ENCODE measurements at regions not wholly inside any gene's neighbourhood (a gene's known extent, or its start where the extent isn't known, plus 50 kb on each side); places are given as distances from the start of the nearest gene placed in this dataset.
A peak's percentile ranks its signal among the peaks of the same experiment; 100 is the strongest.

GRCh38 chr16:86632206-86632605 lies 53.9 kb downstream of the FOXL1 start:
- Histone ChIP-seq H3K27ac (ENCODE audit: low read length, poor library complexity, severe bottlenecking) (no peak overlapping the region), H3K79me1 (replicated peaks; ENCODE audit: low read length, poor library complexity, severe bottlenecking) (no peaks in the 10 kb centered on the region), H3K4me2 (ENCODE audit: low read length, poor library complexity, severe bottlenecking) (no peak overlapping the region), H2BK15ac (ENCODE audit: low read depth, poor library complexity, severe bottlenecking) (no peak overlapping the region), H3K18ac (ENCODE audit: low read depth in 1 of 2, low read length in 2 of 2) (peak overlapping the region in 1 of 2 experiments; percentile 35), H3K4ac (ENCODE audit: low read depth in 1 of 2, low read length in 2 of 2) (no peak overlapping the region), H2BK5ac (ENCODE audit: low read depth, low read length, poor library complexity, severe bottlenecking) (no peak overlapping the region), H2BK120ac (ENCODE audit: low read depth, low read length) (no peak overlapping the region), H4K91ac (ENCODE audit: low read length) (no peak overlapping the region), H3K4me1 (ENCODE audit: control insufficient read depth, insufficient read depth, low read depth, low read length) (peaks cover 7% of the 10 kb centered on the region), H3K27me3 (ENCODE audit: control insufficient read depth in 1 of 2, insufficient read depth in 1 of 2, low read length in 2 of 2) (peaks cover 0 to 5% of the 10 kb centered on the region in 2 experiments), H3K9ac (ENCODE audit: low read length) (no peak overlapping the region), H2AFZ (ENCODE audit: low read depth, low read length) (no peak overlapping the region), H2BK12ac (ENCODE audit: low read length in 2 of 2) (no peak overlapping the region), H3K14ac (ENCODE audit: low read length in 2 of 2) (no peak overlapping the region), H4K8ac (ENCODE audit: low read length) (no peak overlapping the region), H3K9me3 (ENCODE audit: control insufficient read depth, low read length) (no peaks in the 10 kb centered on the region), H3K4me3 (ENCODE audit: insufficient read depth in 1 of 2, low read depth in 1 of 2, low read length in 2 of 2) (no peak overlapping the region), H2AK5ac (ENCODE audit: low read length, severe bottlenecking) (no peak overlapping the region), H3K23ac (ENCODE audit: low read length in 2 of 2) (no peak overlapping the region), H3K36me3 (ENCODE audit: control insufficient read depth in 1 of 2, insufficient read depth in 2 of 2, low read depth in 1 of 2, low read length in 2 of 2) (no peaks in the 10 kb centered on the region)
- 96% methylated on average over 16 of the region's 16 CpGs for WGBS
- no peak for DNase-seq

GRCh38 chr16:86632944-86633343 lies 54.6 kb downstream of the FOXL1 start:
- Histone ChIP-seq H2BK5ac (ENCODE audit: low read depth, low read length, poor library complexity, severe bottlenecking) (no peak overlapping the region), H4K91ac (ENCODE audit: low read length) (no peak overlapping the region), H3K23ac (ENCODE audit: low read length in 2 of 2) (no peak overlapping the region), H3K79me1 (replicated peaks; ENCODE audit: low read length, poor library complexity, severe bottlenecking) (no peaks in the 10 kb centered on the region), H3K14ac (ENCODE audit: low read length in 2 of 2) (no peak overlapping the region), H2AK5ac (ENCODE audit: low read length, severe bottlenecking) (no peak overlapping the region), H3K4me1 (ENCODE audit: control insufficient read depth, insufficient read depth, low read depth, low read length) (peaks cover 7% of the 10 kb centered on the region), H3K9me3 (ENCODE audit: control insufficient read depth, low read length) (no peaks in the 10 kb centered on the region), H3K27me3 (ENCODE audit: control insufficient read depth in 1 of 2, insufficient read depth in 1 of 2, low read length in 2 of 2) (peaks cover 0 to 12% of the 10 kb centered on the region in 2 experiments), H4K8ac (ENCODE audit: low read length) (no peak overlapping the region), H2BK120ac (ENCODE audit: low read depth, low read length) (no peak overlapping the region), H3K4me2 (ENCODE audit: low read length, poor library complexity, severe bottlenecking) (no peak overlapping the region), H3K18ac (ENCODE audit: low read depth in 1 of 2, low read length in 2 of 2) (no peak overlapping the region), H3K4ac (ENCODE audit: low read depth in 1 of 2, low read length in 2 of 2) (no peak overlapping the region), H3K9ac (ENCODE audit: low read length) (no peak overlapping the region), H3K4me3 (ENCODE audit: insufficient read depth in 1 of 2, low read depth in 1 of 2, low read length in 2 of 2) (no peak overlapping the region), H3K27ac (ENCODE audit: low read length, poor library complexity, severe bottlenecking) (no peak overlapping the region), H2BK12ac (ENCODE audit: low read length in 2 of 2) (no peak overlapping the region), H3K36me3 (ENCODE audit: control insufficient read depth in 1 of 2, insufficient read depth in 2 of 2, low read depth in 1 of 2, low read length in 2 of 2) (no peaks in the 10 kb centered on the region), H2BK15ac (ENCODE audit: low read depth, poor library complexity, severe bottlenecking) (no peak overlapping the region), H2AFZ (ENCODE audit: low read depth, low read length) (no peak overlapping the region)
- DNase-seq: no peak
- WGBS: 89% methylated on average over 5 of the region's 8 CpGs

- Histone ChIP-seq H3K27ac (ENCODE audit: low read length, poor library complexity, severe bottlenecking) (no peak overlapping the region), H3K4me3 (ENCODE audit: insufficient read depth in 1 of 2, low read depth in 1 of 2, low read length in 2 of 2) (no peak overlapping the region), H2AK5ac (ENCODE audit: low read length, severe bottlenecking) (no peak overlapping the region), H2BK12ac (ENCODE audit: low read length in 2 of 2) (no peak overlapping the region), H3K9me3 (ENCODE audit: control insufficient read depth, low read length) (no peaks in the 10 kb centered on the region), H2AFZ (ENCODE audit: low read depth, low read length) (no peak overlapping the region), H3K79me1 (replicated peaks; ENCODE audit: low read length, poor library complexity, severe bottlenecking) (no peaks in the 10 kb centered on the region), H3K14ac (ENCODE audit: low read length in 2 of 2) (no peak overlapping the region), H4K8ac (ENCODE audit: low read length) (no peak overlapping the region), H2BK120ac (ENCODE audit: low read depth, low read length) (no peak overlapping the region), H4K91ac (ENCODE audit: low read length) (no peak overlapping the region), H3K4me1 (ENCODE audit: control insufficient read depth, insufficient read depth, low read depth, low read length) (peaks cover 5% of the 10 kb centered on the region), H3K4me2 (ENCODE audit: low read length, poor library complexity, severe bottlenecking) (no peak overlapping the region), H3K27me3 (ENCODE audit: control insufficient read depth in 1 of 2, insufficient read depth in 1 of 2, low read length in 2 of 2) (peaks cover 0 to 25% of the 10 kb centered on the region in 2 experiments), H3K23ac (ENCODE audit: low read length in 2 of 2) (no peak overlapping the region), H2BK5ac (ENCODE audit: low read depth, low read length, poor library complexity, severe bottlenecking) (no peak overlapping the region), H3K9ac (ENCODE audit: low read length) (no peak overlapping the region), H3K4ac (ENCODE audit: low read depth in 1 of 2, low read length in 2 of 2) (no peak overlapping the region), H2BK15ac (ENCODE audit: low read depth, poor library complexity, severe bottlenecking) (no peak overlapping the region), H3K36me3 (ENCODE audit: control insufficient read depth in 1 of 2, insufficient read depth in 2 of 2, low read depth in 1 of 2, low read length in 2 of 2) (no peaks in the 10 kb centered on the region), H3K18ac (ENCODE audit: low read depth in 1 of 2, low read length in 2 of 2) (no peak overlapping the region)
- peak; percentile 21 for DNase-seq
- 100% methylated on average over 1 of the region's 1 CpG for WGBS
These were observed 55.9 kb downstream of the FOXL1 start for GRCh38 chr16:86634292-86634691.

- peak overlapping the region; percentile 36 for H3K27ac ChIP-seq (ENCODE audit: low read length, poor library complexity, severe bottlenecking)
- H3K9me3 ChIP-seq (ENCODE audit: control insufficient read depth, low read length): no peaks in the 10 kb centered on the region
- no peak overlapping the region for H2BK120ac ChIP-seq (ENCODE audit: low read depth, low read length)
- no peak overlapping the region for H3K23ac ChIP-seq (ENCODE audit: low read length in 2 of 2)
- no peak overlapping the region for H3K18ac ChIP-seq (ENCODE audit: low read depth in 1 of 2, low read length in 2 of 2)
- no peak overlapping the region for H2AFZ ChIP-seq (ENCODE audit: low read depth, low read length)
- H2AK5ac ChIP-seq (ENCODE audit: low read length, severe bottlenecking): no peak overlapping the region
- peak overlapping the region; percentile 5 for H3K9ac ChIP-seq (ENCODE audit: low read length)
- WGBS: 68% methylated on average over 9 of the region's 9 CpGs
- no peak overlapping the region for H3K4me3 ChIP-seq (ENCODE audit: insufficient read depth in 1 of 2, low read depth in 1 of 2, low read length in 2 of 2)
- H3K27me3 ChIP-seq (ENCODE audit: control insufficient read depth in 1 of 2, insufficient read depth in 1 of 2, low read length in 2 of 2): peaks cover 0 to 35% of the 10 kb centered on the region in 2 experiments
- DNase-seq: no peak
- H3K4ac ChIP-seq (ENCODE audit: low read depth in 1 of 2, low read length in 2 of 2): no peak overlapping the region
- H2BK12ac ChIP-seq (ENCODE audit: low read length in 2 of 2): no peak overlapping the region
- no peak overlapping the region for H3K4me2 ChIP-seq (ENCODE audit: low read length, poor library complexity, severe bottlenecking)
- H4K91ac ChIP-seq (ENCODE audit: low read length): no peak overlapping the region
- H3K14ac ChIP-seq (ENCODE audit: low read length in 2 of 2): no peak overlapping the region
- H3K4me1 ChIP-seq (ENCODE audit: control insufficient read depth, insufficient read depth, low read depth, low read length): peaks cover 5% of the 10 kb centered on the region
- no peak overlapping the region for H2BK5ac ChIP-seq (ENCODE audit: low read depth, low read length, poor library complexity, severe bottlenecking)
- peak overlapping the region; percentile 16 for H2BK15ac ChIP-seq (ENCODE audit: low read depth, poor library complexity, severe bottlenecking)
- no peaks in the 10 kb centered on the region for H3K36me3 ChIP-seq (ENCODE audit: control insufficient read depth in 1 of 2, insufficient read depth in 2 of 2, low read depth in 1 of 2, low read length in 2 of 2)
- no peak overlapping the region for H4K8ac ChIP-seq (ENCODE audit: low read length)
- H3K79me1 ChIP-seq (replicated peaks; ENCODE audit: low read length, poor library complexity, severe bottlenecking): no peaks in the 10 kb centered on the region
These were observed 57.0 kb downstream of the FOXL1 start for GRCh38 chr16:86635176-86635876.

Measured in mesenchymal stem cell (in vitro differentiated cells and primary cell).